OCI-LY3 (cell line): ENCODE measurements at regions not wholly inside any gene's neighbourhood (a gene's known extent, or its start where the extent isn't known, plus 50 kb on each side); places are given as distances from the start of the nearest gene placed in this dataset.
A peak's percentile ranks its signal among the peaks of the same experiment; 100 is the strongest.

Source experiments
- H2AFZ ChIP-seq: fragments of 200-600, 300-600 bp; shearing (Covaris generic); 2 replicates; pipeline ENCODE4 v1.6.0; 2014; ENCODE audit warnings: antibody characterized with exemption, low read depth, low read length
- H3K27ac ChIP-seq: fragments of 200-600, 300-600 bp; sonication (generic); 2 replicates; pipeline ENCODE4 v1.5.1; 2014; ENCODE audit warnings: mild to moderate bottlenecking, low read length, moderate library complexity, mixed read lengths
- H3K27me3 ChIP-seq: fragments of 200-600, 300-600 bp; sonication (generic); 2 replicates; pipeline ENCODE4 v1.6.1; 2014; ENCODE audit warnings: low read depth, low read length, mixed read lengths
- H3K36me3 ChIP-seq: fragments of 200-600, 300-600 bp; sonication (generic); replicated peaks from 2 replicates; pipeline ENCODE3; 2014; ENCODE audit warnings: low read depth, low read length, mixed read lengths
- H3K4me1 ChIP-seq: fragments of 300-600, 200-600 bp; sonication (generic); 2 replicates; pipeline ENCODE4 v1.6.1; 2014; ENCODE audit warnings: low read length, mixed read lengths
- H3K4me2 ChIP-seq: fragments of 200-600, 300-600 bp; sonication (generic); 2 replicates; pipeline ENCODE4 v1.6.1; 2014; ENCODE audit warnings: low read length, mixed read lengths
- H3K4me3 ChIP-seq: fragments of 300-600, 200-600 bp; sonication (generic); 2 replicates; pipeline ENCODE4 v1.5.1; 2014; ENCODE audit warnings: antibody characterized with exemption, mild to moderate bottlenecking, low read length, moderate library complexity
- H3K79me2 ChIP-seq: fragments of 300-600, 200-600 bp; shearing (Covaris generic); 2 replicates; pipeline ENCODE4 v1.6.1; 2014; ENCODE audit warnings: mild to moderate bottlenecking, low read length, mixed read lengths
- H3K9ac ChIP-seq: fragments of 300-600, 200-600 bp; shearing (Covaris generic); 2 replicates; pipeline ENCODE4 v1.6.0; 2014; ENCODE audit warnings: mild to moderate bottlenecking, low read length, moderate library complexity
- H3K9me3 ChIP-seq: fragments of 200-600, 300-600 bp; shearing (Covaris generic); 2 replicates; pipeline ENCODE4 v1.6.1; 2014; ENCODE audit warnings: low read length, mixed read lengths; ENCODE audit not compliant: insufficient read depth
- H4K20me1 ChIP-seq: fragments of 200-600, 300-600 bp; sonication (generic); 2 replicates; pipeline ENCODE4 v1.6.1; 2016; ENCODE audit warnings: low read length, mixed read lengths; ENCODE audit not compliant: insufficient read depth
- CTCF ChIP-seq: fragments of 200-600, 300-600 bp; sonication (generic); IDR thresholded peaks from 2 replicates; pipeline ENCODE4 v1.5.1; 2014; ENCODE audit warnings: antibody characterized with exemption, low read length, low read depth
- EZH2phosphoT487 ChIP-seq: fragments of 200-600 bp; shearing (Covaris generic); IDR thresholded peaks from 2 replicates; pipeline ENCODE4 v1.6.1; 2018; ENCODE audit warnings: antibody characterized with exemption, mixed run types, low read depth

GRCh38 chr9:113660196-113660595, 196.7 kb downstream of the RGS3 start:
- Histone ChIP-seq H3K4me2 (peak overlapping the region; percentile 36), H3K4me3 (peak overlapping the region; percentile 21; the same call in 1 of the 2 replicates), H3K9ac (no peak overlapping the region), H3K36me3 (no peaks in the 10 kb centered on the region), H3K9me3 (no peaks in the 10 kb centered on the region), H4K20me1 (no peaks in the 10 kb centered on the region), H3K79me2 (no peaks in the 10 kb centered on the region), H3K27ac (no peak overlapping the region), H3K4me1 (peaks cover 22% of the 10 kb centered on the region), H3K27me3 (peaks cover 61% of the 10 kb centered on the region), H2AFZ (no peak overlapping the region; the same call in 1 of the 2 replicates)
- TF ChIP-seq EZH2phosphoT487 (no peak), CTCF (no peak)

GRCh38 chr9:113661074-113661473, 197.5 kb downstream of the RGS3 start:
- Histone ChIP-seq H3K36me3 (no peaks in the 10 kb centered on the region), H3K27ac (no peak overlapping the region)

GRCh38 chr9:113664181-113664875, 200.8 kb downstream of the RGS3 start:
- no peak overlapping the region for H3K9ac ChIP-seq
- peaks cover 12% of the 10 kb centered on the region for H3K4me1 ChIP-seq
- no peak for TF ChIP-seq EZH2phosphoT487
- TF ChIP-seq CTCF, result no peak
- no peaks in the 10 kb centered on the region for H3K79me2 ChIP-seq
- H3K9me3 ChIP-seq, result no peaks in the 10 kb centered on the region
- no peaks in the 10 kb centered on the region for H4K20me1 ChIP-seq
- no peaks in the 10 kb centered on the region for H3K36me3 ChIP-seq
- peaks cover 42% of the 10 kb centered on the region for H3K27me3 ChIP-seq
- H3K4me3 ChIP-seq, result no peak overlapping the region
- no peak overlapping the region for H3K4me2 ChIP-seq
- no peak overlapping the region for H3K27ac ChIP-seq
- H2AFZ ChIP-seq, result no peak overlapping the region

More at GRCh38 chr9:113661074-113661473, 197.5 kb downstream of the RGS3 start:
- Histone ChIP-seq H3K9me3 (no peaks in the 10 kb centered on the region), H4K20me1 (no peaks in the 10 kb centered on the region), H3K27me3 (peaks cover 61% of the 10 kb centered on the region), H3K79me2 (no peaks in the 10 kb centered on the region), H2AFZ (no peak overlapping the region), H3K9ac (no peak overlapping the region), H3K4me1 (peaks cover 17% of the 10 kb centered on the region), H3K4me2 (no peak overlapping the region), H3K4me3 (no peak overlapping the region)
- TF ChIP-seq CTCF (no peak), EZH2phosphoT487 (no peak)

- Histone ChIP-seq H3K79me2 (no peaks in the 10 kb centered on the region), H3K4me2 (no peak overlapping the region), H4K20me1 (no peaks in the 10 kb centered on the region), H2AFZ (no peak overlapping the region), H3K9me3 (no peaks in the 10 kb centered on the region), H3K27me3 (peaks cover 35% of the 10 kb centered on the region), H3K9ac (no peak overlapping the region), H3K4me3 (no peak overlapping the region), H3K36me3 (no peaks in the 10 kb centered on the region), H3K27ac (no peak overlapping the region), H3K4me1 (peaks cover 5% of the 10 kb centered on the region)
- TF ChIP-seq CTCF, result no peak
- no peak for TF ChIP-seq EZH2phosphoT487
Observed at GRCh38 chr9:113665064-113665463, 201.5 kb downstream of the RGS3 start.
